ENCODE measurements at regions not wholly inside any gene's neighbourhood (a gene's known extent, or its start where the extent isn't known, plus 50 kb on each side); places are given as distances from the start of the nearest gene placed in this dataset.

DNA sequence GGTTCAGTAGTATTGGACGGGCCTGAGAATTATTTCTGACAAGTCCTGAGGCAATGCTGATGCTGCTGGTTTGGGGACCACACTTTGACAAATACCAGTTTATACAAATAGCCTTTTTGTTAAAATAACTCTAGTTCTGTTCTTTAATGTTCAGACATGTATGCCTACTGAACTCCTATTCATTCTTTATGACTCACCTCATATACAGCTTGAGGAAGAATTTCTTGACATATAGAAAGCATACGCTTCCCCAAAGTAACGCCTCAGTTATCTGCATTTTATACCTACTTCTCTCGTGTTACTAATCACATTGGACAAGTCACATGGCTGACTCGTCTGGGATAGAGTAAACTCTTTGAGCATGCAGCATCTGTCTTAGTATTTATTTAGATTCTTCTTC is 145.4 kb upstream of the GOLIM4 start:
- TF ChIP-seq FOXM1 (IDR thresholded peaks at IDR 0.05; ENCODE audit: low read depth): no peak
- TF ChIP-seq, protein P1, sequence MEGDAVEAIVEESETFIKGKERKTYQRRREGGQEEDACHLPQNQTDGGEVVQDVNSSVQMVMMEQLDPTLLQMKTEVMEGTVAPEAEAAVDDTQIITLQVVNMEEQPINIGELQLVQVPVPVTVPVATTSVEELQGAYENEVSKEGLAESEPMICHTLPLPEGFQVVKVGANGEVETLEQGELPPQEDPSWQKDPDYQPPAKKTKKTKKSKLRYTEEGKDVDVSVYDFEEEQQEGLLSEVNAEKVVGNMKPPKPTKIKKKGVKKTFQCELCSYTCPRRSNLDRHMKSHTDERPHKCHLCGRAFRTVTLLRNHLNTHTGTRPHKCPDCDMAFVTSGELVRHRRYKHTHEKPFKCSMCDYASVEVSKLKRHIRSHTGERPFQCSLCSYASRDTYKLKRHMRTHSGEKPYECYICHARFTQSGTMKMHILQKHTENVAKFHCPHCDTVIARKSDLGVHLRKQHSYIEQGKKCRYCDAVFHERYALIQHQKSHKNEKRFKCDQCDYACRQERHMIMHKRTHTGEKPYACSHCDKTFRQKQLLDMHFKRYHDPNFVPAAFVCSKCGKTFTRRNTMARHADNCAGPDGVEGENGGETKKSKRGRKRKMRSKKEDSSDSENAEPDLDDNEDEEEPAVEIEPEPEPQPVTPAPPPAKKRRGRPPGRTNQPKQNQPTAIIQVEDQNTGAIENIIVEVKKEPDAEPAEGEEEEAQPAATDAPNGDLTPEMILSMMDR (IDR thresholded peaks at IDR 0.05): no peak
- TF ChIP-seq EZH2phosphoT487 (IDR thresholded peaks at IDR 0.05; ENCODE audit: borderline replicate concordance, low read depth): no peak
- TF ChIP-seq RAD21 (IDR thresholded peaks at IDR 0.05; ENCODE audit: low read length): no peak
- no peak for TF ChIP-seq GATA2 (CRISPR knock-in tag; IDR thresholded peaks at IDR 0.05)
- TF ChIP-seq, protein P2, sequence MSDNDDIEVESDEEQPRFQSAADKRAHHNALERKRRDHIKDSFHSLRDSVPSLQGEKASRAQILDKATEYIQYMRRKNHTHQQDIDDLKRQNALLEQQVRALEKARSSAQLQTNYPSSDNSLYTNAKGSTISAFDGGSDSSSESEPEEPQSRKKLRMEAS (IDR thresholded peaks at IDR 0.05; ENCODE audit: low read depth): no peak
- no peak for TF ChIP-seq YY1 (IDR thresholded peaks at IDR 0.05; ENCODE audit: low read depth)
- TF ChIP-seq RCOR1 (IDR thresholded peaks at IDR 0.05; ENCODE audit: low read length): no peak
- TF ChIP-seq POLR2AphosphoS5 (IDR thresholded peaks at IDR 0.05; ENCODE audit: low read depth, low read length): no peak
- TF ChIP-seq TEAD4 (IDR thresholded peaks at IDR 0.05; ENCODE audit: borderline replicate concordance, insufficient read depth): no peak
- TF ChIP-seq ELF1 (IDR thresholded peaks at IDR 0.05): no peak

All from SK-N-SH (cell line).